ENCODE measurements at regions not wholly inside any gene's neighbourhood (a gene's known extent, or its start where the extent isn't known, plus 50 kb on each side); places are given as distances from the start of the nearest gene placed in this dataset.

- Mint-ChIP-seq H3K36me3 (ENCODE audit: insufficient read depth, unreplicated experiment) (no peaks in the 10 kb centered on the region), H3K9me3 (ENCODE audit: low read depth, unreplicated experiment) (no peaks in the 10 kb centered on the region), H3K4me1 (ENCODE audit: low read depth, unreplicated experiment) (no peaks in the 10 kb centered on the region), H3K4me3 (ENCODE audit: low read depth, unreplicated experiment) (no peak overlapping the region), H3K27me3 (ENCODE audit: unreplicated experiment) (no peaks in the 10 kb centered on the region), H3K27ac (ENCODE audit: unreplicated experiment) (no peak overlapping the region)
- CTCF ChIA-PET, result no interaction called here
- BruUV-seq (replicated peaks), result no TSS peak
- DNase-seq, result no peak
- no peak for TF ChIP-seq CTCF (IDR thresholded peaks at IDR 0.05; ENCODE audit: unreplicated experiment)
- intact Hi-C loops (cut with micrococcal nuclease; ENCODE audit: unreplicated experiment), result no loop called here
These were observed 233.6 kb downstream of the PDHA2 start for GRCh38 chr4:96073461-96073860.

- Mint-ChIP-seq H3K27me3 (ENCODE audit: unreplicated experiment) (no peaks in the 10 kb centered on the region), H3K9me3 (ENCODE audit: low read depth, unreplicated experiment) (peaks cover 2% of the 10 kb centered on the region), H3K36me3 (ENCODE audit: insufficient read depth, unreplicated experiment) (no peaks in the 10 kb centered on the region), H3K4me1 (ENCODE audit: low read depth, unreplicated experiment) (no peaks in the 10 kb centered on the region), H3K27ac (ENCODE audit: unreplicated experiment) (no peak overlapping the region), H3K4me3 (ENCODE audit: low read depth, unreplicated experiment) (no peak overlapping the region)
- no peak for DNase-seq
- intact Hi-C loops (cut with micrococcal nuclease; ENCODE audit: unreplicated experiment), result no loop called here
- no peak for TF ChIP-seq CTCF (IDR thresholded peaks at IDR 0.05; ENCODE audit: unreplicated experiment)
- no TSS peak for BruUV-seq (replicated peaks)
- CTCF ChIA-PET, result interaction anchor here (1.1 kb wide), 1 partner anchor 16 kb away, joined by 3 read pairs; no protein-coding TSS in a partner anchor
These were observed 252.3 kb downstream of the PDHA2 start for GRCh38 chr4:96092151-96092705.

- intact Hi-C loops (cut with micrococcal nuclease; ENCODE audit: unreplicated experiment), result no loop called here
- Mint-ChIP-seq H3K36me3 (ENCODE audit: insufficient read depth, unreplicated experiment) (no peaks in the 10 kb centered on the region), H3K4me1 (ENCODE audit: low read depth, unreplicated experiment) (no peaks in the 10 kb centered on the region), H3K27me3 (ENCODE audit: unreplicated experiment) (no peaks in the 10 kb centered on the region), H3K27ac (ENCODE audit: unreplicated experiment) (no peak overlapping the region), H3K9me3 (ENCODE audit: low read depth, unreplicated experiment) (peaks cover 2% of the 10 kb centered on the region), H3K4me3 (ENCODE audit: low read depth, unreplicated experiment) (no peak overlapping the region)
- CTCF ChIA-PET, result interaction anchor here (1.1 kb wide), 1 partner anchor 15 kb away, joined by 3 read pairs; no protein-coding TSS in a partner anchor
- TF ChIP-seq CTCF (IDR thresholded peaks at IDR 0.05; ENCODE audit: unreplicated experiment), result no peak
- DNase-seq, result no peak
- BruUV-seq (replicated peaks), result no TSS peak
These were observed 253.2 kb downstream of the PDHA2 start for GRCh38 chr4:96093057-96093456.

- Mint-ChIP-seq H3K9me3 (ENCODE audit: low read depth, unreplicated experiment) (peaks cover 2% of the 10 kb centered on the region), H3K4me1 (ENCODE audit: low read depth, unreplicated experiment) (no peaks in the 10 kb centered on the region), H3K27ac (ENCODE audit: unreplicated experiment) (no peak overlapping the region), H3K4me3 (ENCODE audit: low read depth, unreplicated experiment) (no peak overlapping the region), H3K27me3 (ENCODE audit: unreplicated experiment) (no peaks in the 10 kb centered on the region), H3K36me3 (ENCODE audit: insufficient read depth, unreplicated experiment) (no peaks in the 10 kb centered on the region)
- BruUV-seq (replicated peaks), result no TSS peak
- intact Hi-C loops (cut with micrococcal nuclease; ENCODE audit: unreplicated experiment), result no loop called here
- DNase-seq, result no peak
- CTCF ChIA-PET, result no interaction called here
- no peak for TF ChIP-seq CTCF (IDR thresholded peaks at IDR 0.05; ENCODE audit: unreplicated experiment)
These were observed 253.7 kb downstream of the PDHA2 start for GRCh38 chr4:96093563-96093962.
